ENCODE measurements at regions not wholly inside any gene's neighbourhood (a gene's known extent, or its start where the extent isn't known, plus 50 kb on each side); places are given as distances from the start of the nearest gene placed in this dataset.

DNA sequence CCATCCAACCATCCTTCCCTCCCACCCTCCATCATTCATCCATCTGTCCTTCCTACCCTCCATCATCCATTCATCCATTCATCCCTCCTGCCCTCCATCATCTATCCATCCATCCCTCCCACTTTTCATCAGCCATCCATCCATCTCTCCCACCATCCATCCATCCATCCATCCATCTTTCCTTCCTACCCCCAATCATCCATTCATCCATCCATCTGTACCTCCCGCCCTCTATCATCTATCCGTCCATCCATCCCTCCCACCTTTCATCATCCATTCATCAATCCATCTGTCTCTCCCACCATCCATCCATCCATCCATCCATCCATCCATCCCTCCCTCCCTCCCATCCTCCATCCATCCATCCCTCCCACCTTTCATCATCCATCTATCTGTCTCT lies 968.8 kb downstream of the BRD1 start:
- Histone ChIP-seq H3K4me1 (ENCODE audit: insufficient read depth, poor library complexity, severe bottlenecking) (no peaks in the 10 kb centered on the region), H3K9me3 (ENCODE audit: severe bottlenecking) (no peaks in the 10 kb centered on the region), H3K36me3 (ENCODE audit: low read depth) (no peaks in the 10 kb centered on the region), H3K27me3 (ENCODE audit: insufficient read depth, poor library complexity, severe bottlenecking) (no peaks in the 10 kb centered on the region), H3K4me3 (ENCODE audit: severe bottlenecking) (no peak overlapping the region), H3K27ac (ENCODE audit: poor library complexity, severe bottlenecking) (no peak overlapping the region)
- TF ChIP-seq, protein P1, sequence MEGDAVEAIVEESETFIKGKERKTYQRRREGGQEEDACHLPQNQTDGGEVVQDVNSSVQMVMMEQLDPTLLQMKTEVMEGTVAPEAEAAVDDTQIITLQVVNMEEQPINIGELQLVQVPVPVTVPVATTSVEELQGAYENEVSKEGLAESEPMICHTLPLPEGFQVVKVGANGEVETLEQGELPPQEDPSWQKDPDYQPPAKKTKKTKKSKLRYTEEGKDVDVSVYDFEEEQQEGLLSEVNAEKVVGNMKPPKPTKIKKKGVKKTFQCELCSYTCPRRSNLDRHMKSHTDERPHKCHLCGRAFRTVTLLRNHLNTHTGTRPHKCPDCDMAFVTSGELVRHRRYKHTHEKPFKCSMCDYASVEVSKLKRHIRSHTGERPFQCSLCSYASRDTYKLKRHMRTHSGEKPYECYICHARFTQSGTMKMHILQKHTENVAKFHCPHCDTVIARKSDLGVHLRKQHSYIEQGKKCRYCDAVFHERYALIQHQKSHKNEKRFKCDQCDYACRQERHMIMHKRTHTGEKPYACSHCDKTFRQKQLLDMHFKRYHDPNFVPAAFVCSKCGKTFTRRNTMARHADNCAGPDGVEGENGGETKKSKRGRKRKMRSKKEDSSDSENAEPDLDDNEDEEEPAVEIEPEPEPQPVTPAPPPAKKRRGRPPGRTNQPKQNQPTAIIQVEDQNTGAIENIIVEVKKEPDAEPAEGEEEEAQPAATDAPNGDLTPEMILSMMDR (IDR thresholded peaks at IDR 0.05; ENCODE audit: poor library complexity, severe bottlenecking): no peak
- ATAC-seq (ENCODE audit: low read depth) (no peak), DNase-seq (ENCODE audit: low spot score) (no peak)

DNA sequence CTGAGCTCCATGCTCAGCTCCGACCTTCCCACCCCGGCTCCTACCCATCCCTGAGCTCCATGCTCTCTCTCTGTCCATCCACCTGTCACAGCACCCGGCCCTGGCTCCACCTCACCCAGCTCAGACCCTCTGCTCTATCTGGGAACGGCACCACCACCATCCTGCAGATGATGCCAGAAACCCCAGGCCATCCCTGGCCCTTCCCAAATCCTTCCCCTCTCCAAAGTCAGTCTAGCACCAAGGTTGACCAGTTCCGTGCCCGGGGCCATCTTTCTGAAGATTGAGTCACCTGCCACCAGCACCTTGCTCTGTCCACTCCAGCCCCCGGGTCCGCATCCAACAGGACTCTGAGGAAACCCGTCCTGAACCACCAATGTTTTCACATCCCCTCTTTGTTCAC lies 969.6 kb downstream of the BRD1 start:
- Histone ChIP-seq H3K36me3 (ENCODE audit: low read depth) (no peaks in the 10 kb centered on the region), H3K4me1 (ENCODE audit: insufficient read depth, poor library complexity, severe bottlenecking) (no peaks in the 10 kb centered on the region), H3K27ac (ENCODE audit: poor library complexity, severe bottlenecking) (no peak overlapping the region), H3K9me3 (ENCODE audit: severe bottlenecking) (no peaks in the 10 kb centered on the region), H3K27me3 (ENCODE audit: insufficient read depth, poor library complexity, severe bottlenecking) (no peaks in the 10 kb centered on the region), H3K4me3 (ENCODE audit: severe bottlenecking) (no peak overlapping the region)
- TF ChIP-seq, protein P1 (IDR thresholded peaks at IDR 0.05; ENCODE audit: poor library complexity, severe bottlenecking): no peak
- ATAC-seq (ENCODE audit: low read depth) (no peak), DNase-seq (ENCODE audit: low spot score) (no peak)

DNA sequence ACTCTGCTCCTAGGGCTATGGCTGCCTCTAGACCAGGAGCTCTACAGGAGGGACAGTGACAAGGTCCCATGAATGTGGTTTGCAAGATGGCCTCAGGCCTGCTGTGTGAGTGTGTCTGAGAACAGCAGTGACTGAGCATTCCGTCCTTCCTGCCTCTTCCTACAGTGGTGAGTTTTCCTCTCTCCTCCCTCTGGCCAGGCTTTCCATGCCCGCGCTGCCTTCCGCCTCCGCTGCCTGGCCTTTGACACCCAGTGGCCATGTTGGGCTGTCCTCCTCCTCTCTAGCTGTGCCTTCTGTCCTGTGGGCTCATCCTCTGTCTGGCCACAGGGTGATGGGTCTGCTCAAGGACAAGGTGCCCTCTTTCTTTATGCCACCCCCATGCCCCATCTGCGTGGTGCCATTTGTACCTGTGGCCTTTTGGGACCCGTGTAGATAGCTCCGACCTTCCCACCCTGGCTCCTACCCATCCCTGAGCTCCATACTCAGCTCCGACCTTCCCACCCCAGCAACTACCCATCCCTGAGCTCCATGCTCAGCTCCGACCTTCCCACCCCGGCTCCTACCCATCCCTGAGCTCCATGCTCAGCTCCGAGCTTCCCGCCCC lies 970.4 kb downstream of the BRD1 start:
- no peak overlapping the region for H3K4me3 ChIP-seq (ENCODE audit: severe bottlenecking)
- no peak for ATAC-seq (ENCODE audit: low read depth)
- no peak overlapping the region for H3K27ac ChIP-seq (ENCODE audit: poor library complexity, severe bottlenecking)
- no peaks in the 10 kb centered on the region for H3K27me3 ChIP-seq (ENCODE audit: insufficient read depth, poor library complexity, severe bottlenecking)
- H3K9me3 ChIP-seq (ENCODE audit: severe bottlenecking): no peaks in the 10 kb centered on the region
- no peaks in the 10 kb centered on the region for H3K36me3 ChIP-seq (ENCODE audit: low read depth)
- no peaks in the 10 kb centered on the region for H3K4me1 ChIP-seq (ENCODE audit: insufficient read depth, poor library complexity, severe bottlenecking)
- TF ChIP-seq, protein P1 (IDR thresholded peaks at IDR 0.05; ENCODE audit: poor library complexity, severe bottlenecking): no peak
- no peak for DNase-seq (ENCODE audit: low spot score)

DNA sequence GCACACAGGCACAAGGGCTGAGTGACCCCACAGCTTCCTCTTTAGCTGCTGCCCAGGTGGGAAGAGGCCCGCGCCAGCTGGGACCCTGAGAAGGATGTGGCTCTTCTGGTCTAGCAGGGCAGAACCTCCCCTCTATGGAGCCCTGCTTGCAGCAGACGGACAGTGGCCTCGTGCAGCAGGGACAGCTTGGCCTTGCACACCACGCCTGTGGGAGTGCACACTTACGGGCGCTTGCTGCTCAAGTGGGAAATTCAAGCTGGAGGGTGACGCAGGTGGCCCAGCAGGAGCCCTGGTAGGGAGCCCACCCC lies 971.4 kb downstream of the BRD1 start:
- TF ChIP-seq, protein P1 (IDR thresholded peaks at IDR 0.05; ENCODE audit: poor library complexity, severe bottlenecking): no peak
- no peaks in the 10 kb centered on the region for H3K4me1 ChIP-seq (ENCODE audit: insufficient read depth, poor library complexity, severe bottlenecking)
- H3K4me3 ChIP-seq (ENCODE audit: severe bottlenecking): no peak overlapping the region
- ATAC-seq (ENCODE audit: low read depth): no peak
- no peak overlapping the region for H3K27ac ChIP-seq (ENCODE audit: poor library complexity, severe bottlenecking)
- H3K27me3 ChIP-seq (ENCODE audit: insufficient read depth, poor library complexity, severe bottlenecking): no peaks in the 10 kb centered on the region
- H3K9me3 ChIP-seq (ENCODE audit: severe bottlenecking): no peaks in the 10 kb centered on the region
- H3K36me3 ChIP-seq (ENCODE audit: low read depth): no peaks in the 10 kb centered on the region
- DNase-seq (ENCODE audit: low spot score): no peak

DNA sequence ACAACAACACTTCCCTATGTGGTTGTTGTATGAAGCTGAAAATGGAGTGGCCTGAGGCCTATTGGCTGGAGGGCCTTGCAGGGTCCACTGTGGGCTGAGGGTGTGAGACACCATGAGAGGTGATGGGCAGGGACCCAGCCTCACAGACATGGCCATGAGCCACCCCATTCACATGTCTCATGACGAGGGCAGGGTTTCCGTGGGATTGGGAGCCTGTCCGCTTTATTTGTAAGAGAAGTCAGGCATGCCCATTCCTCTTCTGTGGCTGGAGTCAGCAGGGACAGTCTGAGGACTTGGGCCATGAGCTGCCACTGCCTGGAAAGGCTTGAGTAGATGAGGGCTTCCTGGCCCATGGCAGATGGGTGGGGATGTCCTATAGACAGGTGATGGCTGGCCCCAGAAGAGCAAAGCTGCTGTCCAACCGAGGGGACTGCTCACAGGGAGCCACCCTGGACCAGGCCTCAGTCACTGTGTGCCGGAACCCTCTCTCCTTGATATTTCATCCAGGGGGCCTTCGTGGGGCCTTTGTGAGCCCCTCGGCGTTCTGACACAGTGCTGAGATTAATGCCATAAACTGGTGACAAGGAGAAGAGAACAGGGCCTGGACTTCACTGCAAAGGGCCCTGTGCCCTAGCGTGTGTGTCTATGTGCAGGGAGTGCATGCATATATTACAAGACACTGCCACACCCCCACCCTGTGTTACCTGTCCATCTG lies 971.9 kb downstream of the BRD1 start:
- Histone ChIP-seq H3K27ac (ENCODE audit: poor library complexity, severe bottlenecking) (no peak overlapping the region), H3K4me3 (ENCODE audit: severe bottlenecking) (no peak overlapping the region), H3K4me1 (ENCODE audit: insufficient read depth, poor library complexity, severe bottlenecking) (no peaks in the 10 kb centered on the region), H3K36me3 (ENCODE audit: low read depth) (no peaks in the 10 kb centered on the region), H3K9me3 (ENCODE audit: severe bottlenecking) (no peaks in the 10 kb centered on the region), H3K27me3 (ENCODE audit: insufficient read depth, poor library complexity, severe bottlenecking) (no peaks in the 10 kb centered on the region)
- no peak for DNase-seq (ENCODE audit: low spot score)
- no peak for ATAC-seq (ENCODE audit: low read depth)
- TF ChIP-seq, protein P1 (IDR thresholded peaks at IDR 0.05; ENCODE audit: poor library complexity, severe bottlenecking): no peak
